Thoracic aorta (tissue), 2 donors: ENCODE measurements at regions not wholly inside any gene's neighbourhood (a gene's known extent, or its start where the extent isn't known, plus 50 kb on each side); places are given as distances from the start of the nearest gene placed in this dataset.

ENCODE experiments used
- ATAC-seq: fragments of 150-250 bp; one replicate; pipeline ENCODE4 v1.8.0; 2017; ENCODE audit warnings: low read depth; ENCODE audit not compliant: insufficient number of reproducible peaks, low FRiP score
- DNase-seq: peaks from one replicate; pipeline ENCODE4 v3.0.0-alpha.2; 2020; ENCODE audit warnings: low spot score
- H3K27ac ChIP-seq, 2 donors: fragments of 200-600 bp; sonication (generic); 1 replicate in 1 of 2; 2 replicates in 1 of 2; pipeline ENCODE4 v1.5.1; 2016; ENCODE audit warnings: mild to moderate bottlenecking in 2 of 2, moderate library complexity in 2 of 2
- H3K27me3 ChIP-seq: fragments of 200-600 bp; sonication (generic); replicated peaks from 2 replicates; pipeline ENCODE4 v1.6.0; 2016; ENCODE audit warnings: mild to moderate bottlenecking; ENCODE audit not compliant: insufficient read depth
- H3K36me3 ChIP-seq: fragments of 200-600 bp; sonication (generic); one replicate; pipeline ENCODE4 v1.5.1; 2016
- H3K4me1 ChIP-seq, 2 donors: fragments of 200-600 bp; sonication (generic); 1 replicate in 1 of 2; 2 replicates in 1 of 2; pipeline versions ENCODE4 v1.5.1 to v1.6.0; 2016; ENCODE audit warnings: low read depth in 2 of 2, mild to moderate bottlenecking in 1 of 2; ENCODE audit not compliant: control insufficient read depth in 1 of 2
- H3K4me3 ChIP-seq: fragments of 200-600 bp; sonication (generic); 2 replicates; pipeline ENCODE4 v1.5.1; 2016; ENCODE audit warnings: mild to moderate bottlenecking
- H3K9me3 ChIP-seq: fragments of 200-600 bp; sonication (generic); 2 replicates; pipeline ENCODE4 v1.5.1; 2016
- CTCF ChIP-seq: fragments of 200-600 bp; sonication (generic); IDR thresholded peaks from one replicate; pipeline ENCODE4 v1.5.1; 2019; ENCODE audit warnings: antibody characterized with exemption

- TF ChIP-seq CTCF, result no peak
- H3K9me3 ChIP-seq, result no peaks in the 10 kb centered on the region
- H3K27ac ChIP-seq, result no peak overlapping the region
- H3K27me3 ChIP-seq, result no peaks in the 10 kb centered on the region
- H3K36me3 ChIP-seq, result no peaks in the 10 kb centered on the region
- H3K4me3 ChIP-seq, result no peak overlapping the region
- DNase-seq, result no peak
- H3K4me1 ChIP-seq, result no peaks in the 10 kb centered on the region
- ATAC-seq, result no peak
Observed at GRCh38 chr2:147366279-147366678, 478.6 kb upstream of the ACVR2A start.

DNA sequence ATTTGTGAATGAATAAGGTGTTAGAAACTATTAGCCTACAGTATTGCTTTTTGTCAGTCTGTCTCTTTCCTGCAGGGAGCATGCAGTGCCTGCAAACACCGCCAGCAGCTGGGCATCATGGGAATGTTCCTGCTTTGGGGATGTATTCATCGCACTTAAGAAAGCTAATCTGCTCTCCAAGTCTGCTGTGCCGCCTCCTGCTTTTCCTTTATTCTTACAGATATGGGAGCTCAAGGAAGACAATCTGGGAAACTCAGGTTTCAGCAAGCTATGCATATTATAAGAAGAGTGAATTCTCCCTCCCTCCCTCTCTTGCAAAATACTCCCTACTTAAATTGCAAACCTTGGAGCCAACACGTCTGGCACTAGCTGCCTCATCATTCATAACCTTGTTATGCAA lies 479.2 kb upstream of the ACVR2A start:
- ATAC-seq (no peak), DNase-seq (no peak)
- H3K4me3 ChIP-seq, result no peak overlapping the region
- no peak for TF ChIP-seq CTCF
- H3K27ac ChIP-seq, result no peak overlapping the region
- no peaks in the 10 kb centered on the region for H3K36me3 ChIP-seq
- H3K27me3 ChIP-seq, result no peaks in the 10 kb centered on the region
- H3K4me1 ChIP-seq, result no peaks in the 10 kb centered on the region
- no peaks in the 10 kb centered on the region for H3K9me3 ChIP-seq

DNA sequence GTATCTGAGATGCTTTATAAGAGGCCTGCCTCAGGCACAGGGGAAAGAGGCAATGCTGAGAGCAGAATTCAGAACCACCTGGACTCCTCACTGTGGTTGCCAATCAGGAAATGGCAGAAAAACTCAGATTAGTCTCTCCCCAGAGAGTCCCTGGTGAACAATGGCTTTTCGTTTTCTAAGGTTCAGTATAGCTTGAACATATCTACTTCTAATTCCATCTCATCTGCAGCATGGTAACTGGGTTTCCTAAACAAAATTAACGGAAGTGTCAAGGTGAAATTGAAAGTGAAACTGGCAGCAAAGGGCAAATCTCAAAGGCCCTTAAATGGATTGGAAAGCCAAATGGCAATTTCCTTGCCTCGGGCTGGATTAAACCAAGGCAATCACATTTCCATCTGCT lies 480.2 kb upstream of the ACVR2A start:
- H3K27ac ChIP-seq, result no peak overlapping the region
- H3K27me3 ChIP-seq, result no peaks in the 10 kb centered on the region
- H3K9me3 ChIP-seq, result no peaks in the 10 kb centered on the region
- H3K4me3 ChIP-seq, result no peak overlapping the region
- DNase-seq (no peak), ATAC-seq (no peak)
- H3K36me3 ChIP-seq, result no peaks in the 10 kb centered on the region
- no peak for TF ChIP-seq CTCF
- H3K4me1 ChIP-seq, result no peaks in the 10 kb centered on the region

- no peaks in the 10 kb centered on the region for H3K9me3 ChIP-seq
- no peak overlapping the region for H3K27ac ChIP-seq
- DNase-seq (no peak), ATAC-seq (no peak)
- no peak overlapping the region for H3K4me3 ChIP-seq
- H3K4me1 ChIP-seq, result no peaks in the 10 kb centered on the region
- H3K36me3 ChIP-seq, result no peaks in the 10 kb centered on the region
- TF ChIP-seq CTCF, result no peak
- H3K27me3 ChIP-seq, result no peaks in the 10 kb centered on the region
Observed at GRCh38 chr2:147363181-147363580, 481.6 kb upstream of the ACVR2A start.

DNA sequence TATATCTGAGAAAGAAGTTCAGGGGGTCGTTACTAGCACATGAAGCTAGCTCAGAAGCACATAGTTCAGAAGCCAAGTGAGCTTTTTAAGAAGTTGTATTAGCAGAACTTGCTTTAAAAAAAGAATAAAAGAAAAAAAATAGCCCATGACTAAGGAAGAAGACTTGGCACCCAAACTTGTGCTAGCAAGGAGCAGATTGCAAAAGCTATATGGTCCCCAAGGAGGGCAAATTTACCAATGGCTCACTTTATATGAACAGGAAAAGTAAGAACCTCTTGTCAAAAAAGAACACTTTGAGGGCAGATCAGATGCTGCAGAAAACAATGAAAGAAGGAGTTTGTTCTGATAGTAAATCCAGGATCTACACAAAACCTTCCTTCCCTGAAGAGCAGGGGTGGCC lies 486.5 kb upstream of the ACVR2A start:
- Histone ChIP-seq H3K9me3 (no peaks in the 10 kb centered on the region), H3K27me3 (no peaks in the 10 kb centered on the region), H3K36me3 (no peaks in the 10 kb centered on the region), H3K4me3 (no peak overlapping the region), H3K27ac (no peak overlapping the region), H3K4me1 (no peaks in the 10 kb centered on the region)
- ATAC-seq, result no peak
- DNase-seq, result no peak
- TF ChIP-seq CTCF, result no peak
